GM12878 (cell line): ENCODE measurements at regions not wholly inside any gene's neighbourhood (a gene's known extent, or its start where the extent isn't known, plus 50 kb on each side); places are given as distances from the start of the nearest gene placed in this dataset.

Experiments used
- ATAC-seq: fragments of 200-7000 bp; cut with Tn5 transposase; 3 replicates; pipeline ENCODE4 v1.9.1; 2020; ENCODE audit warnings: mild to moderate bottlenecking, moderate library complexity
- BruUV-seq: library from RNA; stranded (reverse); fragments of 400-500 nt; replicated peaks from 2 replicates; lab custom pipeline; 2021; lab: Mats Ljungman, UMichigan
- CTCF ChIA-PET: fragments of 300-600 bp; sonication (Branson Sonifier 250); formaldehyde crosslinking; extraction: SDS; loops from one replicate; lab custom pipeline; 2021; ENCODE audit warnings: inconsistent platforms; lab: Yijun Ruan, JAX
- POLR2A ChIA-PET: fragments of 350-600 bp; formaldehyde crosslinking; extraction: SDS; loops from one replicate; lab custom pipeline; 2021; ENCODE audit warnings: inconsistent platforms; lab: Charles Lee
- RAD21 ChIA-PET: fragments of 300-600 bp; sonication (Branson Sonifier 250); formaldehyde crosslinking; loops from one replicate; lab custom pipeline; 2023; ENCODE audit warnings: antibody characterized with exemption; ENCODE audit not compliant: unreplicated experiment; lab: Charles Lee
- SMC1A ChIA-PET: fragments of 300-600 bp; sonication (Branson Sonifier 250); formaldehyde crosslinking; loops from one replicate; lab custom pipeline; 2023; ENCODE audit not compliant: unreplicated experiment, uncharacterized antibody; lab: Charles Lee
- DNase-seq: peaks from one replicate; pipeline ENCODE4 v3.0.0-alpha.2; 2011; ENCODE audit warnings: low read depth, low spot score
- FAIRE-seq: peaks from 3 replicates; lab custom pipeline; 2011; peaks lifted over from hg19 to GRCh38; lab: Jason Lieb, UNC
- H2AFZ ChIP-seq: 2 replicates; pipeline ENCODE4 v1.6.0; 2011; ENCODE audit warnings: low read depth, low read length, control low read depth; ENCODE audit not compliant: control insufficient read depth
- H3K27ac ChIP-seq: 2 replicates; pipeline ENCODE4 v1.5.1; 2011; ENCODE audit warnings: control low read depth; ENCODE audit not compliant: control insufficient read depth, insufficient read depth
- H3K27me3 ChIP-seq, 2 experiments: replicated peaks in 1 of 2; 2 replicates each; pipeline versions ENCODE4 v1.6.0 to v1.6.1; 2011; ENCODE audit warnings: low read length in 1 of 2; ENCODE audit not compliant: control insufficient read depth in 2 of 2, insufficient read depth in 2 of 2
- H3K36me3 ChIP-seq, 2 experiments: 2 replicates each; pipeline ENCODE4 v1.5.1; 2011; ENCODE audit warnings: low read length in 1 of 2; ENCODE audit not compliant: control insufficient read depth in 2 of 2, insufficient read depth in 2 of 2
- H3K4me1 ChIP-seq: 2 replicates; pipeline ENCODE4 v1.6.1; 2011; ENCODE audit warnings: mild to moderate bottlenecking, low read length, moderate library complexity, mixed read lengths; ENCODE audit not compliant: control insufficient read depth, insufficient read depth
- H3K4me2 ChIP-seq: 2 replicates; pipeline ENCODE4 v1.6.0; 2011; ENCODE audit warnings: control low read depth; ENCODE audit not compliant: control insufficient read depth, insufficient read depth
- H3K4me3 ChIP-seq: fragments of 200-600 bp; sonication (generic); 2 replicates; pipeline ENCODE4 v1.5.1; 2016
- H3K79me2 ChIP-seq: 2 replicates; pipeline ENCODE4 v1.6.0; 2011; ENCODE audit warnings: low read length; ENCODE audit not compliant: control insufficient read depth, insufficient read depth
- H3K9ac ChIP-seq: 2 replicates; pipeline ENCODE4 v1.8.0; 2011; ENCODE audit warnings: low read length, control low read depth, mixed read lengths; ENCODE audit not compliant: control insufficient read depth, insufficient read depth
- H3K9me3 ChIP-seq: replicated peaks from 3 replicates; pipeline ENCODE4 v1.5.1; 2011; ENCODE audit warnings: mild to moderate bottlenecking, low read length; ENCODE audit not compliant: control insufficient read depth, insufficient read depth
- H4K20me1 ChIP-seq: 2 replicates; pipeline ENCODE4 v1.6.0; 2011; ENCODE audit not compliant: control insufficient read depth, insufficient read depth
- BACH1 ChIP-seq: fragments of 450-650 bp; IDR thresholded peaks from 2 replicates; pipeline ENCODE4 v1.6.1; 2017; ENCODE audit warnings: mild to moderate bottlenecking, borderline replicate concordance
- BCLAF1 ChIP-seq: fragments of 450-650 bp; IDR thresholded peaks from 2 replicates; pipeline ENCODE4 v1.6.1; 2017; ENCODE audit warnings: antibody characterized with exemption, mild to moderate bottlenecking, moderate library complexity
- BHLHE40 ChIP-seq, 2 experiments: fragments of 450-650 bp in 1 of 2; IDR thresholded peaks; 2 replicates each; pipeline ENCODE4 v1.6.1; 2011 to 2017; ENCODE audit warnings: low read depth in 2 of 2, borderline replicate concordance in 1 of 2, improper control_type of control experiment in 1 of 2, low read length in 1 of 2, mild to moderate bottlenecking in 1 of 2
- E2F4 ChIP-seq: IDR thresholded peaks from 2 replicates; pipeline ENCODE4 v1.6.1; 2012; ENCODE audit warnings: low read depth, low read length, improper control_type of control experiment
- HDAC6 ChIP-seq: fragments of 200-600 bp; sonication (generic); IDR thresholded peaks from one replicate; pipeline ENCODE4 v1.8.0; 2017; ENCODE audit warnings: antibody characterized with exemption; ENCODE audit not compliant: unreplicated experiment
- KLF5 ChIP-seq: fragments of 450-650 bp; IDR thresholded peaks from 2 replicates; pipeline ENCODE4 v1.6.1; 2014; ENCODE audit warnings: mild to moderate bottlenecking; ENCODE audit not compliant: partially characterized antibody
- ZNF207 ChIP-seq: fragments of 450-650 bp; IDR thresholded peaks from 2 replicates; pipeline ENCODE4 v1.6.1; 2014; ENCODE audit warnings: antibody characterized with exemption, mild to moderate bottlenecking, borderline replicate concordance
- ZZZ3 ChIP-seq: IDR thresholded peaks from 2 replicates; pipeline ENCODE4 v1.6.1; 2011; ENCODE audit warnings: low read depth; ENCODE audit not compliant: control insufficient read depth, insufficient read length
- WGBS: methylation state at CpG from one replicate; pipeline ENCODE4 v1.1.6; 2016; ENCODE audit warnings: low lambda C conversion rate; ENCODE audit not compliant: insufficient replicate concordance, insufficient coverage; ENCODE audit errors: missing lambda C conversion rate; 5-methylcytosine and 5-hydroxymethylcytosine counted together
- in situ Hi-C: fragments of 300-500 bp; cut with MboI; formaldehyde crosslinking; loops from 9 replicates; pipeline ENCODE4 v1.14.3; 2018; ENCODE audit warnings: mixed read lengths
- intact Hi-C: fragments of 100-400 bp; cut with micrococcal nuclease; formaldehyde crosslinking; loops from one replicate; pipeline ENCODE4 v1.14.2; 2022; ENCODE audit not compliant: unreplicated experiment
- TF ChIP-seq, protein P1 (sequence below): fragments of 450-650 bp; IDR thresholded peaks from 2 replicates; pipeline ENCODE4 v1.6.1; 2017; ENCODE audit warnings: mild to moderate bottlenecking, low read depth, inconsistent platforms; ENCODE audit not compliant: poor library complexity, severe bottlenecking

DNA sequence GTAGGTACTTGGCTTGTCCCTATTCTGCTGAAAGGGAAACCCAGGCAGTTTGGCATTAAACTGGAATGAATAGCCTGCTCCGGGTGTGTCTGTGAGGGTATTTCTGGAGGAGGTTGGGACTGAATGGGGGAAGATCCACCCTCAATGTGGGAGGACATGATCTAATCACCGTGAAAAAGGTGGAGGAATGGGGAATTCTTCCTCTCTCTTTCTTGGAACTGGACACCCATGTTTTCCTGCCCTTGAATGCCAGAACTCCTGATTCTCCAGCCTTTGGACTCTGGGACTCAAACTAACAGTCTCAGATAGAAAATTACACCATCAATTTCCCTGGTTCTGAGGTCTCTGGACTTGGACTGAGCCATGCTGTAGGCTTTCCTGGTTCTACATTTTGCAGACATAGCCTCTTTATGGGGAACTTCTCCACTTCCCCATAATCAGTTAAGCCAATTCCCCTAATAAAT, 391.7 kb downstream of the EDEM1 start:
- H3K36me3 ChIP-seq: no peaks in the 10 kb centered on the region
- intact Hi-C loops (no loop called here), in situ Hi-C loops (no loop called here)
- no peak overlapping the region for H3K9ac ChIP-seq
- H3K4me2 ChIP-seq: no peak overlapping the region
- FAIRE-seq (no peak), DNase-seq (no peak), ATAC-seq (no peak)
- no peaks in the 10 kb centered on the region for H3K27me3 ChIP-seq
- BruUV-seq: no TSS peak
- ChIA-PET RAD21 (no interaction called here), POLR2A (no interaction called here), SMC1A (no interaction called here), CTCF (no interaction called here)
- no peak for TF ChIP-seq ZZZ3
- no peak for TF ChIP-seq HDAC6
- TF ChIP-seq KLF5: no peak
- TF ChIP-seq E2F4: no peak
- TF ChIP-seq ZNF207: no peak
- no peak for TF ChIP-seq BHLHE40 (IDR thresholded peaks at IDR 0.05; ENCODE audit: borderline replicate concordance in 1 of 2, low read depth in 2 of 2, low read length in 1 of 2)
- no peak for TF ChIP-seq BCLAF1
- TF ChIP-seq BACH1: no peak
- TF ChIP-seq, protein P1, sequence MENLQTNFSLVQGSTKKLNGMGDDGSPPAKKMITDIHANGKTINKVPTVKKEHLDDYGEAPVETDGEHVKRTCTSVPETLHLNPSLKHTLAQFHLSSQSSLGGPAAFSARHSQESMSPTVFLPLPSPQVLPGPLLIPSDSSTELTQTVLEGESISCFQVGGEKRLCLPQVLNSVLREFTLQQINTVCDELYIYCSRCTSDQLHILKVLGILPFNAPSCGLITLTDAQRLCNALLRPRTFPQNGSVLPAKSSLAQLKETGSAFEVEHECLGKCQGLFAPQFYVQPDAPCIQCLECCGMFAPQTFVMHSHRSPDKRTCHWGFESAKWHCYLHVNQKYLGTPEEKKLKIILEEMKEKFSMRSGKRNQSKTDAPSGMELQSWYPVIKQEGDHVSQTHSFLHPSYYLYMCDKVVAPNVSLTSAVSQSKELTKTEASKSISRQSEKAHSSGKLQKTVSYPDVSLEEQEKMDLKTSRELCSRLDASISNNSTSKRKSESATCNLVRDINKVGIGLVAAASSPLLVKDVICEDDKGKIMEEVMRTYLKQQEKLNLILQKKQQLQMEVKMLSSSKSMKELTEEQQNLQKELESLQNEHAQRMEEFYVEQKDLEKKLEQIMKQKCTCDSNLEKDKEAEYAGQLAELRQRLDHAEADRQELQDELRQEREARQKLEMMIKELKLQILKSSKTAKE: no peak
- no peak overlapping the region for H3K27ac ChIP-seq
- 31% methylated on average over 2 of the region's 2 CpGs for WGBS
- no peaks in the 10 kb centered on the region for H3K79me2 ChIP-seq
- no peak overlapping the region for H3K4me3 ChIP-seq
- H3K4me1 ChIP-seq: no peaks in the 10 kb centered on the region
- H2AFZ ChIP-seq: no peak overlapping the region
- H3K9me3 ChIP-seq: no peaks in the 10 kb centered on the region; the same call in 2 of the 3 replicates
- H4K20me1 ChIP-seq: no peaks in the 10 kb centered on the region
